Muscle of arm (tissue), 1 donor: ENCODE measurements at regions not wholly inside any gene's neighbourhood (a gene's known extent, or its start where the extent isn't known, plus 50 kb on each side); places are given as distances from the start of the nearest gene placed in this dataset.

Source experiments
- DNase-seq: peaks from one replicate; pipeline ENCODE4 v3.0.0-alpha.2; 2013

GRCh38 chr14:76664790-76665189 is 96.5 kb upstream of the VASH1 start:
- no peak for DNase-seq

- DNase-seq: no peak
Measured at GRCh38 chr14:76666746-76667145, 94.5 kb upstream of the VASH1 start.

DNA sequence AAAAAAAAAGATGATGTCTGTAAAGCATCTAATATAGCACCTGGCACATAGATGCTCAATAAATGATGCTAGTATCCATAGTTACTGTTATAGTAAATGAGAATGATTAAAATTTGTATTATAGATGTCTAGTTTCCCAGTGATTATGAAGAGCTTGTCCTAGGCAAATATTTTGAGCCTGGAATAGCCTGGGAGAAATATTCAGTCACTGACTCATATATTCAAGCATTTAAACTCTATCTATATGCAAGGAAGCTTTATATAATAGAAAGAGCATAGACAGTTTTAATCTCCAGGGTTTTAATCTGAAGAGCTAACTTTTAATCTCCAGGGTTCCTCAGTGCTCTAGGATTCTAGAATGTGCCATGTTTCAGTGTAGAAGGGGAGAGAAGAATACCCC is 91.5 kb upstream of the VASH1 start:
- no peak for DNase-seq

GRCh38 chr14:76672123-76672522 is 89.1 kb upstream of the VASH1 start:
- no peak for DNase-seq

- DNase-seq: no peak
Measured at GRCh38 chr14:76673261-76673660, 88.0 kb upstream of the VASH1 start.

- no peak for DNase-seq
Measured at GRCh38 chr14:76675046-76675445, 86.2 kb upstream of the VASH1 start.

GRCh38 chr14:76676539-76676938 is 84.7 kb upstream of the VASH1 start:
- no peak for DNase-seq

GRCh38 chr14:76677534-76678145 is 83.6 kb upstream of the VASH1 start:
- no peak for DNase-seq

- DNase-seq: no peak
Measured at GRCh38 chr14:76678244-76678800, 82.9 kb upstream of the VASH1 start.

DNA sequence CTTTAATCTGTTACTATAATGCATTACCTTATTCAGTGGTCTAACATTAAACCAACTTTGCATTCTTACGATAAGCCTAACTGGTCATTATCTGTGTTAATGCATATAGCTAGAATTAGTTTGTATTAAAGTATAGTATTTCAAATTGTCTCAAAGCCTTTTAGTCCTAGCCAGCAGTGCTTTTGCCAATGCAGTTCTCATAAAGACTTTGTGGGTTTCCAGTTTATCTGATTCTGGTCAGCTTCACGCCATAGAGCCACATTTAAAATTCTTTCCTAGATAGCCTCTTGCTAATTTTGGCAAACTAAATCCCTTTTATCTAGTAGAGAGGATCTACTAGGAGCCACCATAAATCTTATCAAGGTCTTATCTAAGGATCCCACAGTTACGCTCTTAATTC is 78.9 kb upstream of the VASH1 start:
- DNase-seq: no peak

- no peak for DNase-seq
Measured at GRCh38 chr14:76686646-76687045, 74.6 kb upstream of the VASH1 start.

DNA sequence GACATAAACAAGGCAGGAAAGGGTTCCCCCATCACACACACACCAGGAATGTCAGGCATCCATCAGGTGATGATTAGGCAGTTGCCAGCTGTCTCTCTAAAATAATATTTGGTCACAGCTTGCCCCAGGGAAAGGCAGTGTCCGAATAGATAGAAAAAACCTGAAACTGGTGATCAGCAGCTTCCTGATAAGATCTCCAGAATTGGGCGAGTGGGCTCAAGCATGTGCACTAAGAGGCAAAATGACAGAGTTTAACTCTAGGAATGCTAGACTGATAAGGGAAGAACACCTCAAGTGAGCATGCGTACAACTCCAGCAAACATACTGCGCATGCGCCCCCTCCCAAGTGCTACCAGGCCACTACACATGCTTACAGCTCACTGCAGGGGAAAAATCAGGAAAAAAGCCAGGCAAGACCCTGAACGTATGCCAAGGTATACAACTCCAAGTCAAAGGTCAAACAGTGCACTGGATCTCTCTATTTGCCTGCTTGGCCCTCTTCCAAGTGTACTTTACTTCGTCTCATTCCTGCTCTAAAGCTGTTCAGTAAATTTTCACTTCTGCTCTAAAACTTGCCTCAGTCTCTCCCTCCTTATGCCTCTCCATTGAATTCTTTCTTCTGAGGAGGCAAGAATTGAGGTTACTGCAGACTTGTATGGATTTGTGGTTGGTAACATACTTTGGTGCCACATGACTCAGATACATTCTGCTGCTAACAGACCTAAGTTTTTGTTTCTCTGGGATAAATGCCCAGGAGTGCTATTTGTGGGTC is 73.5 kb upstream of the VASH1 start:
- no peak for DNase-seq

- no peak for DNase-seq
Measured at GRCh38 chr14:76688383-76688671, 72.9 kb upstream of the VASH1 start.

DNA sequence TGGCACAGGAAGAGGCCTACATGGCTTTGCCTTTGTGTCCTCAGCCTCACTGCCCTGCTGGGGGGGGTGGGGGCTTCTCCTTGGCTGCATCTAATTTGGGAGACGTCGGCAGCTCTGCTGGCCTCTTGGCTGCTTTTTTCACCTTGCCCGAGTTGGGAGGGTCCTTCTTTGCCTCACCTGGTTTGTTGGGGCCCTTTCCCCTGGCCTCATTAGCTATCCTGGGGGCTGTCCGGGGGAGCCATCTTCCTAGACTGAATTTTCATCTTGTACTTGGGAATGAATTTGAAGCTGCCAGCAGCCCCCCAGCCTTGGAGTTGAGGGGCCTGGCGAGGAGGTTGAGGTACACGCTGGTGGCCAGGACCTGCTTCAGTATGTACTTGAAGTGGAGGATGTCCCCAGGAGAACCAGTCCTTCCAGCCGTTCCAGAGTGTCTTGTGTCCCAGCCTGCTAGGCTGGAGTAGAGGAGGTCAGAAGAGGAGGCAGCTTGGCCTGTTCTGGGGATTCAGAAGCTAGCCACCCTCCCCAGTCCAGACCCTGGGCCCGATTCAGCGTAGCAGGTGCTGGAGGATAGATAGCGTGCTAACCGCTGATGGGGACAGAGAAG is 70.7 kb upstream of the VASH1 start:
- no peak for DNase-seq

DNA sequence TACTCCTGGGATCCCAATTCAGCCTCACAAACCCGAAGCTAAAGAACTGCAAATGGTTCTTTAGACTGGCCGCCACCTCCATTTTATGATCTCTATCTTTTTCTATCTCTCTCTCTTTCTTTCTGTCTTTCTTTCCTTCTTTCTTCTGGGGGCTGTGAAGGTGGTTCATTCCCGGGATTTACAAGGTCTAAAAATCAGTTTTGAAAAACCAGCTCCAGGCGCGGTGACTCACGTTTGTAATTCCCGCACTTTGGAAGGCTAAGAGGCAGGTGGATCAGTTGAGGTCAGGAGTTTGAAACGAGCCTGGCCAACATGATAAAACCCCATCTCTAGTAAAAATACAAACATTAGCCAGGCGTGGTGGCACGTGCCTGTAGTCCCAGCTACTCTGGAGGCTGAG is 67.2 kb upstream of the VASH1 start:
- no peak for DNase-seq

GRCh38 chr14:76695263-76695920 is 65.9 kb upstream of the VASH1 start:
- no peak for DNase-seq

DNA sequence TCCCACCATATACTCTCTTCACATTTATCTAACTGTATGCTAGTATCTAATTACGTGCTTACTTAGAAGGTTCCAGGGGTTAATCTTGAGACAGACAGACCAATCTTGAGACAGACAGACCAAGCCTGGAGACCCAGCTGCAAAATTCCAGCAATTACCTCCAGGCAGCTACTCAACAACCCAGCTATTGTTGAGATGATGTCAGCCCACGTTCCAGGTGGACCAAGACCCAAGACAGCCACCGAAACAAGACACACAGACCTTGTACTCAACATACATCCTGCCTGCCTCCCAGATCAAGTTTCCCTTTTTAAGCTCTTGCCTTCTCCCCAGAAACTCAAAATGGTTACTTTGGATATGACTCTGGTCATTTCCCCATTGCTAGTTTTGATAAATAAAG is 64.9 kb upstream of the VASH1 start:
- DNase-seq: no peak

- DNase-seq: no peak
Measured at GRCh38 chr14:76696791-76697190, 64.5 kb upstream of the VASH1 start.

GRCh38 chr14:76697246-76697905 is 63.9 kb upstream of the VASH1 start:
- DNase-seq: no peak

- no peak for DNase-seq
Measured at GRCh38 chr14:76698191-76698590, 63.1 kb upstream of the VASH1 start.

DNA sequence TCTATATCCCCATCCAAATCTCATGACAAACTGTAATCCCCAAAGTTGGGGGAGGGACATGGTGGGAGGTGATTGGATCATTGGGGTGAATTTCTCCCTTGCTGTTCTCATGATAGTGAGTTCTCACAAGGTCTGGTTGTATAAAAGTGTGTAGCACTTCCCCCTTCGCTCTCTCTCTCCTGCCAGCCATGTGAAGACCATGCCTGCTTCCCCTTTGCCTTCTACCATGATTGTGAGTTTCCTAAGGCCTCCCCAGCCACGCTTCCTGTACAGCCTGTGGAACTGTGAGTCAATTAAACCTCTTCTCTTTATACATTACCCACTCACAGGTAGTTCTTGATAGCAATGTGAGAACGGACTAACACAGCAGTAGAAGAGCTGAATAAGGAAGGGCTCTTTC is 62.6 kb upstream of the VASH1 start:
- DNase-seq: no peak
